ENCODE measurements at regions not wholly inside any gene's neighbourhood (a gene's known extent, or its start where the extent isn't known, plus 50 kb on each side); places are given as distances from the start of the nearest gene placed in this dataset.
A peak's percentile ranks its signal among the peaks of the same experiment; 100 is the strongest.
"Not testable (repeated sequence)": the region's sequence is repeated elsewhere in the genome, so short reads cannot be mapped to it uniquely, and the experiment has no call there.

DNA sequence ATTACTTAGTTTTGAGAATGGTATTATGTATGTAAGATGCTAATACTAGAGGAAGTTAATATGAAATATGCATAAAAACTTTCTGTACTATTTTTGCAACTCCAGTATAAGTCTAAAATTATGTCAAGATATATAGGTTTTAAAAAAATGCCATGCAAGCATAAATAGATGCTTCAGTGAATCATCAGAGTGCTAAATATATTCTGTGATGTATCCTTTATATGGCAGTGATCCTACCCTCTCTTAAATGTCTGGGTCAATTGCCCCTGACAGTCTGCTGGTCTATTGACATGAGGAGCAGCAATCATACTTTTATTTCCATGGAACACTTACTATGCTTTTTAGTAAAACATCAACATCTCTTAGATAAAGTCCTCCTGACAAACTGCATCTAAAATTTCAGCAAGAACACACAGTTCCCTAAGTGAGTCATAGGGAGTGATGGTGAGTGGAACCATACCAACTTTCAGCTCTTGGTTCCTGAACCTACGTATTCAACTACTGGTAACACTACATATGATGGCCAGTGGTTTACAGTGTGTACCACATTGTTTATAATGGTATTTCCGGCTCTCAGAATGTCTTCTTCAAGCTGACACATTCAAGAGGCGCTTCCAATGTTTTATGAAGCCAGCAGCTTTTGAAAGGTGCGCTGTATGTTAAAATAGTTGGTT lies 928.7 kb upstream of the GJE1 start:
- Histone ChIP-seq H4K8ac (ENCODE audit: low read depth, low read length) (no peak overlapping the region), H3K36me3 (ENCODE audit: control insufficient read depth, insufficient read depth, low read length) (no peaks in the 10 kb centered on the region), H3K4me2 (ENCODE audit: low read length) (no peak overlapping the region), H2BK15ac (replicated peaks; ENCODE audit: low read depth) (no peak overlapping the region), H3K18ac (ENCODE audit: low read length) (no peak overlapping the region), H4K5ac (ENCODE audit: low read length) (no peak overlapping the region), H3K4me1 (ENCODE audit: control insufficient read depth, low read depth, low read length) (no peaks in the 10 kb centered on the region), H3K23ac (ENCODE audit: low read length) (no peak overlapping the region), H3K9ac (ENCODE audit: low read length) (no peak overlapping the region), H2BK120ac (ENCODE audit: low read depth, low read length) (no peak overlapping the region), H3K79me2 (ENCODE audit: control insufficient read depth, insufficient read depth, low read length) (no peaks in the 10 kb centered on the region), H3K27me3 (ENCODE audit: insufficient read depth, low read length, poor library complexity) (no peaks in the 10 kb centered on the region), H2AK5ac (ENCODE audit: low read length) (no peak overlapping the region), H3K79me1 (ENCODE audit: low read length) (no peaks in the 10 kb centered on the region), H3K4me3 (ENCODE audit: low read length) (no peak overlapping the region), H2BK5ac (ENCODE audit: low read length) (no peak overlapping the region), H3K4ac (ENCODE audit: low read depth, low read length) (no peak overlapping the region), H3K56ac (ENCODE audit: low read length) (no peak overlapping the region), H3K27ac (ENCODE audit: low read depth, low read length) (no peak overlapping the region)
- no CpG with 5 or more reads among the region's 4 CpGs for WGBS (ENCODE audit: extremely low coverage, insufficient coverage, low lambda C conversion rate)
- no peak for DNase-seq

DNA sequence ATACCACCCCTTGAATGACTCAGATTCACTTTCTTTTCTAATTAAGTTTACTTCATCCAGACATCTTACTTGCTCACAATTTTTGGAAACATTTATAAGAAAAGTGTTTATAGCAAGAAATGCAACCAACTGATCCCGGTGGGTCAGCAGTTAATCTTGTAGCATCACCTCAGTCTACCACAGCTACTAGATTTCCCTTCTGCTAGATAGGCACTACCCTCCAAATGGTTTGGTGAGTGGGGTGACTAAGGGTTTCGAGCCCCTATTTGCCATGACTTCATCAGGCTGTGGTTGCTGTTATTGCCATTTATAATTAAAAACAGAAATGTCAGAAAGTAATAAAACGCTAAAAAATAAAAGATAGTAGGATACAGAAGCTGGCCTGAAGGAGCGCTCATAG lies 930.1 kb upstream of the GJE1 start:
- Histone ChIP-seq H3K79me1 (ENCODE audit: low read length) (no peaks in the 10 kb centered on the region), H3K4me3 (ENCODE audit: low read length) (no peak overlapping the region), H3K4me2 (ENCODE audit: low read length) (no peak overlapping the region), H3K56ac (ENCODE audit: low read length) (no peak overlapping the region), H3K27ac (ENCODE audit: low read depth, low read length) (no peak overlapping the region), H3K4ac (ENCODE audit: low read depth, low read length) (no peak overlapping the region), H3K18ac (ENCODE audit: low read length) (no peak overlapping the region), H3K27me3 (ENCODE audit: insufficient read depth, low read length, poor library complexity) (no peaks in the 10 kb centered on the region), H2BK15ac (replicated peaks; ENCODE audit: low read depth) (no peak overlapping the region), H3K79me2 (ENCODE audit: control insufficient read depth, insufficient read depth, low read length) (no peaks in the 10 kb centered on the region), H2BK5ac (ENCODE audit: low read length) (no peak overlapping the region), H4K5ac (ENCODE audit: low read length) (no peak overlapping the region), H3K9ac (ENCODE audit: low read length) (no peak overlapping the region), H2BK120ac (ENCODE audit: low read depth, low read length) (no peak overlapping the region), H3K36me3 (ENCODE audit: control insufficient read depth, insufficient read depth, low read length) (no peaks in the 10 kb centered on the region), H3K23ac (ENCODE audit: low read length) (no peak overlapping the region), H3K4me1 (ENCODE audit: control insufficient read depth, low read depth, low read length) (no peaks in the 10 kb centered on the region), H4K8ac (ENCODE audit: low read depth, low read length) (no peak overlapping the region), H2AK5ac (ENCODE audit: low read length) (no peak overlapping the region)
- no CpG with 5 or more reads among the region's 4 CpGs for WGBS (ENCODE audit: extremely low coverage, insufficient coverage, low lambda C conversion rate)
- DNase-seq: no peak

DNA sequence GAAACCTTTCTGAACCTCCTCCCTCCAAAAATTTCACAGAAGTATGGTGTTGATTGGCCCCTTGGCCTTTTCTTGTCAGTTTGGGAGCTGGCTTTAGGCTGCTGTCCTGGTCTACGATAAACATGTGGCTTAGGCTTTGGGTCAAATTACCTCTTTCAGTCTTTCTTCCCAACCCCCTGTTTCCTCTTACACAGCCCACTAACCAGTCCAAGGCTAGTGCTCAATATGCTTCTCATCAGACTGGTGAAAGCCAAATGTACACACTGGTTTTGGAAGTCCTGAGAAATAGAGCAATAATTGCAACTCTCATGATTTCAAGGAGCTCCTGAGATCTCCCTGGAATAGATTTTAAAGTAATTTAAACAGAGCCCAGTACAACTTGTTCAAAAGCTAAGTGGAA lies 933.7 kb upstream of the GJE1 start:
- Histone ChIP-seq H3K56ac (ENCODE audit: low read length) (no peak overlapping the region), H3K4me3 (ENCODE audit: low read length) (no peak overlapping the region), H3K79me1 (ENCODE audit: low read length) (no peaks in the 10 kb centered on the region), H3K23ac (ENCODE audit: low read length) (no peak overlapping the region), H2BK15ac (replicated peaks; ENCODE audit: low read depth) (no peak overlapping the region), H3K36me3 (ENCODE audit: control insufficient read depth, insufficient read depth, low read length) (no peaks in the 10 kb centered on the region), H3K79me2 (ENCODE audit: control insufficient read depth, insufficient read depth, low read length) (no peaks in the 10 kb centered on the region), H3K18ac (ENCODE audit: low read length) (no peak overlapping the region), H3K4ac (ENCODE audit: low read depth, low read length) (no peak overlapping the region), H3K4me2 (ENCODE audit: low read length) (no peak overlapping the region), H3K4me1 (ENCODE audit: control insufficient read depth, low read depth, low read length) (no peaks in the 10 kb centered on the region), H3K9ac (ENCODE audit: low read length) (no peak overlapping the region), H4K8ac (ENCODE audit: low read depth, low read length) (no peak overlapping the region), H3K27ac (ENCODE audit: low read depth, low read length) (no peak overlapping the region), H3K27me3 (ENCODE audit: insufficient read depth, low read length, poor library complexity) (no peaks in the 10 kb centered on the region), H2AK5ac (ENCODE audit: low read length) (no peak overlapping the region), H4K5ac (ENCODE audit: low read length) (no peak overlapping the region), H2BK5ac (ENCODE audit: low read length) (no peak overlapping the region), H2BK120ac (ENCODE audit: low read depth, low read length) (no peak overlapping the region)
- no CpG with 5 or more reads among the region's 1 CpG for WGBS (ENCODE audit: extremely low coverage, insufficient coverage, low lambda C conversion rate)
- no peak for DNase-seq

DNA sequence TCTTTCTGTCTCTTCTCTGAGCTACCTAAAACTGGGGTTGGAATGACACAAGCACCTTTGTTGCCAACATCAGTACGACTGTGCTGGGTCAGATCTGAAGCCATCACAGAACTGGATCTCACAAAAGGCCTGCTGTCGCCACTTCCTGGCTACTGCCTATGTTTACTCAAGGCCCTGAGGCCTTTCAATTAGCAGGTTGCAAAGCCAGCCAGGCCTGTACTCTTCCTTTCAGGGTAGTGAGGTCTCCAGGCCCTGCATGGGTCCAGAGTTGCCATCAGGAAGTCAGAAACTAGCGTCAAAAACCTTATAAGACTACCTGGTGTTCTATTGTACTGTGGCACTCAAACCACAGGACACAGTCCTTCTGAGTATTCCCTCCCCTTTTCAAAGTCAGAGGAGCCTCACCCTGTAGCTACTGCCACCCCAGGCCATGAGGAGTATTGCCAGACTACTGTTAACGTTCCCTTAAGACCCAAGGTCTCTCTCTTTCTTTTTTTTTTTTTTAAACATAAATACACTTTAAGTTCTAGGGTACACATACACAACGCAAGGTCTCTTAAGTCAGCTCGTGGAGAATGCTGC lies 937.4 kb upstream of the GJE1 start:
- H2BK15ac ChIP-seq (replicated peaks; ENCODE audit: low read depth): no peak overlapping the region
- H3K56ac ChIP-seq (ENCODE audit: low read length): no peak overlapping the region
- no peaks in the 10 kb centered on the region for H3K79me1 ChIP-seq (ENCODE audit: low read length)
- whole genome bisulfite sequencing (ENCODE audit: extremely low coverage, insufficient coverage, low lambda C conversion rate): no CpG with 5 or more reads among the region's 6 CpGs
- H3K36me3 ChIP-seq (ENCODE audit: control insufficient read depth, insufficient read depth, low read length): no peaks in the 10 kb centered on the region
- H3K4me1 ChIP-seq (ENCODE audit: control insufficient read depth, low read depth, low read length): no peaks in the 10 kb centered on the region
- no peaks in the 10 kb centered on the region for H3K27me3 ChIP-seq (ENCODE audit: insufficient read depth, low read length, poor library complexity)
- no peak overlapping the region for H3K4me2 ChIP-seq (ENCODE audit: low read length)
- no peak overlapping the region for H3K9ac ChIP-seq (ENCODE audit: low read length)
- H4K5ac ChIP-seq (ENCODE audit: low read length): no peak overlapping the region
- no peak overlapping the region for H3K27ac ChIP-seq (ENCODE audit: low read depth, low read length)
- H3K79me2 ChIP-seq (ENCODE audit: control insufficient read depth, insufficient read depth, low read length): no peaks in the 10 kb centered on the region
- DNase-seq: peak; percentile 30
- H3K4ac ChIP-seq (ENCODE audit: low read depth, low read length): no peak overlapping the region
- no peak overlapping the region for H2AK5ac ChIP-seq (ENCODE audit: low read length)
- H3K18ac ChIP-seq (ENCODE audit: low read length): no peak overlapping the region
- no peak overlapping the region for H4K8ac ChIP-seq (ENCODE audit: low read depth, low read length)
- no peak overlapping the region for H2BK5ac ChIP-seq (ENCODE audit: low read length)
- H3K23ac ChIP-seq (ENCODE audit: low read length): no peak overlapping the region
- no peak overlapping the region for H2BK120ac ChIP-seq (ENCODE audit: low read depth, low read length)
- no peak overlapping the region for H3K4me3 ChIP-seq (ENCODE audit: low read length)

DNA sequence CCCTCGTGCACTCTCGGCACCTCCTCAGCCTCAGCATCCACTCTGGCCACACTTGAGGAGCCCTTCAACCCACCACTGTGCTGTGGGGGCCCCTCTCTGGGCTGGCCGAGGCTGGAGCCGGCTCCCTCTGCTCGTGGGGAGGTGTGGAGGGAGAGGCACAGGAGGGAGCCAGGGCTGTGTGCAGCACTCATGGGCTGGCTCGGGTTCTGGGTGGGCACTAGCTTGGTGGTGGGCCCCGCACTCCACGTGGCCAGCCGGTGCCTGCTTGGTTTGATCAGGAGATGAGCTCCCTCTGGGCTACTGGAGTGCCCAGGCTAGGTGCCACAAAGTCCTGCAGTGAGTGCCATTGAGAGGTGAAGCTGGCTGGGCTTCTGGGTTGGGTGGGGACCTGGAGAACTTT lies 949.4 kb upstream of the GJE1 start:
- H3K56ac ChIP-seq (ENCODE audit: low read length): no peak overlapping the region
- H3K27me3 ChIP-seq (ENCODE audit: insufficient read depth, low read length, poor library complexity): no peaks in the 10 kb centered on the region
- no peak overlapping the region for H4K8ac ChIP-seq (ENCODE audit: low read depth, low read length)
- H2AK5ac ChIP-seq (ENCODE audit: low read length): no peak overlapping the region
- WGBS (ENCODE audit: extremely low coverage, insufficient coverage, low lambda C conversion rate): no CpG with 5 or more reads among the region's 9 CpGs
- no peak overlapping the region for H3K27ac ChIP-seq (ENCODE audit: low read depth, low read length)
- no peak for DNase-seq
- no peak overlapping the region for H3K4me3 ChIP-seq (ENCODE audit: low read length)
- no peak overlapping the region for H3K9ac ChIP-seq (ENCODE audit: low read length)
- H3K4ac ChIP-seq (ENCODE audit: low read depth, low read length): no peak overlapping the region
- no peak overlapping the region for H3K4me2 ChIP-seq (ENCODE audit: low read length)
- H3K18ac ChIP-seq (ENCODE audit: low read length): no peak overlapping the region
- no peak overlapping the region for H2BK5ac ChIP-seq (ENCODE audit: low read length)
- no peaks in the 10 kb centered on the region for H3K79me1 ChIP-seq (ENCODE audit: low read length)
- H2BK120ac ChIP-seq (ENCODE audit: low read depth, low read length): no peak overlapping the region
- H3K23ac ChIP-seq (ENCODE audit: low read length): no peak overlapping the region
- no peak overlapping the region for H4K5ac ChIP-seq (ENCODE audit: low read length)
- H3K36me3 ChIP-seq (ENCODE audit: control insufficient read depth, insufficient read depth, low read length): no peaks in the 10 kb centered on the region
- no peaks in the 10 kb centered on the region for H3K4me1 ChIP-seq (ENCODE audit: control insufficient read depth, low read depth, low read length)
- H3K79me2 ChIP-seq (ENCODE audit: control insufficient read depth, insufficient read depth, low read length): no peaks in the 10 kb centered on the region
- no peak overlapping the region for H2BK15ac ChIP-seq (replicated peaks; ENCODE audit: low read depth)

DNA sequence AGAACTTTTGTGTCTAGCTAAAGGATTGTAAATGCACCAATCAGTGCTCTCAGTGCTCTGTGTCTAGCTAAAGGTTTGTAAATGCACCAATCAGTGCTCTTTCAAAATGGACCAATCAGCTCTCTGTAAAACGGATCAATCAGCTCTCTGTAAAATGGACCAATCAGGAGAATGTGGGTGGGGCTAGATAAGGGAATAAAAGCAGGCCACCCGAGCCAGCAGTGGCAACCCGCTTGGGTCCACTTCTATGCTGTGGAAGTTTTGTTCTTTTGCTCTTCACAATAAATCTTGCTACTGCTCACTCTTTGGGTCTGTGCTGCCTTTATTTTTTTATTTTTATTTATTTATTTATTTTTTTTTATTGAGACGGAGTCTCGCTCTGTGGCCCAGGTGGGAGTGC lies 957.3 kb upstream of the GJE1 start:
- not testable (repeated sequence) for H3K36me3 ChIP-seq (ENCODE audit: control insufficient read depth, insufficient read depth, low read length); H2BK5ac ChIP-seq (ENCODE audit: low read length); H4K5ac ChIP-seq (ENCODE audit: low read length); H3K56ac ChIP-seq (ENCODE audit: low read length); H2BK15ac ChIP-seq (replicated peaks; ENCODE audit: low read depth); H3K4me2 ChIP-seq (ENCODE audit: low read length); H3K9ac ChIP-seq (ENCODE audit: low read length); H3K18ac ChIP-seq (ENCODE audit: low read length); H3K27me3 ChIP-seq (ENCODE audit: insufficient read depth, low read length, poor library complexity); H3K79me2 ChIP-seq (ENCODE audit: control insufficient read depth, insufficient read depth, low read length); H2BK120ac ChIP-seq (ENCODE audit: low read depth, low read length); H2AK5ac ChIP-seq (ENCODE audit: low read length); H3K23ac ChIP-seq (ENCODE audit: low read length); H3K27ac ChIP-seq (ENCODE audit: low read depth, low read length); H4K8ac ChIP-seq (ENCODE audit: low read depth, low read length); H3K4me3 ChIP-seq (ENCODE audit: low read length); DNase-seq; H3K4ac ChIP-seq (ENCODE audit: low read depth, low read length); H3K4me1 ChIP-seq (ENCODE audit: control insufficient read depth, low read depth, low read length); H3K79me1 ChIP-seq (ENCODE audit: low read length)
- no CpG with 5 or more reads among the region's 5 CpGs for WGBS (ENCODE audit: extremely low coverage, insufficient coverage, low lambda C conversion rate)

Data from mesendoderm (in vitro differentiated cells).